OCI-M1 (cell line): ENCODE measurements at regions not wholly inside any gene's neighbourhood (a gene's known extent, or its start where the extent isn't known, plus 50 kb on each side); places are given as distances from the start of the nearest gene placed in this dataset.

Experiments
- DNase-seq: peaks from one replicate; lab custom pipeline; 2025; lab: John Stamatoyannopoulos, UW

- no peak for DNase-seq
These were observed 302.6 kb upstream of the SLC14A2 start for GRCh38 chr18:45312555-45313126.

- peak; percentile 2 for DNase-seq
These were observed 299.1 kb upstream of the SLC14A2 start for GRCh38 chr18:45316127-45316526.

- no peak for DNase-seq
These were observed 297.2 kb upstream of the SLC14A2 start for GRCh38 chr18:45317948-45318640.

- peak; percentile 16 for DNase-seq
These were observed 294.6 kb upstream of the SLC14A2 start for GRCh38 chr18:45320724-45321123.

- DNase-seq: no peak
These were observed 293.8 kb upstream of the SLC14A2 start for GRCh38 chr18:45321520-45321919.

GRCh38 chr18:45322343-45322742 lies 292.9 kb upstream of the SLC14A2 start:
- no peak for DNase-seq

- DNase-seq: no peak
These were observed 291.2 kb upstream of the SLC14A2 start for GRCh38 chr18:45324101-45324494.

GRCh38 chr18:45324495-45325113 lies 290.7 kb upstream of the SLC14A2 start:
- DNase-seq: no peak

- DNase-seq: no peak
These were observed 289.5 kb upstream of the SLC14A2 start for GRCh38 chr18:45325778-45326177.

GRCh38 chr18:45326505-45326904 lies 288.8 kb upstream of the SLC14A2 start:
- no peak for DNase-seq

- no peak for DNase-seq
These were observed 287.0 kb upstream of the SLC14A2 start for GRCh38 chr18:45328296-45328695.

- DNase-seq: no peak
These were observed 286.5 kb upstream of the SLC14A2 start for GRCh38 chr18:45328811-45329210.

- no peak for DNase-seq
These were observed 286.0 kb upstream of the SLC14A2 start for GRCh38 chr18:45329316-45329715.

- DNase-seq: no peak
These were observed 285.1 kb upstream of the SLC14A2 start for GRCh38 chr18:45330170-45330594.

GRCh38 chr18:45332871-45333270 lies 282.4 kb upstream of the SLC14A2 start:
- no peak for DNase-seq

GRCh38 chr18:45334191-45334590 lies 281.1 kb upstream of the SLC14A2 start:
- no peak for DNase-seq

- DNase-seq: no peak
These were observed 279.8 kb upstream of the SLC14A2 start for GRCh38 chr18:45335282-45336043.

GRCh38 chr18:45336448-45336847 lies 278.8 kb upstream of the SLC14A2 start:
- DNase-seq: no peak

- no peak for DNase-seq
These were observed 277.8 kb upstream of the SLC14A2 start for GRCh38 chr18:45337477-45337876.

GRCh38 chr18:45339810-45340550 lies 275.3 kb upstream of the SLC14A2 start:
- no peak for DNase-seq

GRCh38 chr18:45340884-45341283 lies 274.4 kb upstream of the SLC14A2 start:
- DNase-seq: no peak

GRCh38 chr18:45341454-45341853 lies 273.8 kb upstream of the SLC14A2 start:
- no peak for DNase-seq
